WTC11 (cell line): ENCODE measurements at regions not wholly inside any gene's neighbourhood (a gene's known extent, or its start where the extent isn't known, plus 50 kb on each side); places are given as distances from the start of the nearest gene placed in this dataset.

ENCODE experiments used
- ATAC-seq: fragments of 200-7000 bp; cut with Tn5 transposase; 2 replicates; pipeline ENCODE4 v1.10.0; 2021; ENCODE audit warnings: mild to moderate bottlenecking, moderate library complexity
- CTCF ChIA-PET: fragments of 300-600 bp; sonication (Branson Sonifier 250); formaldehyde crosslinking; loops from one replicate; lab custom pipeline; 2021; ENCODE audit warnings: antibody characterized with exemption; lab: Charles Lee
- POLR2A ChIA-PET: fragments of 350-600 bp; sonication (Branson Sonifier 250); formaldehyde crosslinking; loops from one replicate; lab custom pipeline; 2021; ENCODE audit warnings: antibody characterized with exemption; lab: Charles Lee
- DNase-seq: peaks from one replicate; pipeline ENCODE4 v3.0.0; 2021; ENCODE audit warnings: low spot score
- H3K27ac Mint-ChIP-seq: 2 replicates; pipeline ENCODE4 v1.8.0; 2021; ENCODE audit warnings: mixed read lengths
- H3K27me3 Mint-ChIP-seq: 2 replicates; pipeline ENCODE4 v1.8.0; 2021; ENCODE audit warnings: low read depth, mild to moderate bottlenecking, moderate library complexity, mixed read lengths
- H3K36me3 Mint-ChIP-seq: 2 replicates; pipeline ENCODE4 v1.8.0; 2021; ENCODE audit warnings: mixed read lengths
- H3K4me1 Mint-ChIP-seq: 2 replicates; pipeline ENCODE4 v1.8.0; 2022; ENCODE audit warnings: mixed read lengths
- H3K4me3 Mint-ChIP-seq: 2 replicates; pipeline ENCODE4 v1.8.0; 2021; ENCODE audit warnings: mild to moderate bottlenecking, moderate library complexity, mixed read lengths
- H3K9me3 Mint-ChIP-seq: 2 replicates; pipeline ENCODE4 v1.8.0; 2021; ENCODE audit warnings: mixed read lengths
- ATF2 ChIP-seq: sonication (generic); formaldehyde crosslinking; IDR thresholded peaks from 2 replicates; pipeline ENCODE4 v1.8.1; 2022; ENCODE audit warnings: low read depth, missing genetic modification reagents, borderline replicate concordance
- FOXK1 ChIP-seq: sonication (generic); formaldehyde crosslinking; IDR thresholded peaks from 2 replicates; pipeline ENCODE4 v1.8.0; 2022; ENCODE audit warnings: mild to moderate bottlenecking, moderate library complexity, missing genetic modification reagents
- GABPB1 ChIP-seq: sonication (generic); formaldehyde crosslinking; IDR thresholded peaks from 2 replicates; pipeline ENCODE4 v1.8.1; 2023; ENCODE audit warnings: mild to moderate bottlenecking, missing genetic modification reagents
- HMGXB4 ChIP-seq: sonication (generic); formaldehyde crosslinking; IDR thresholded peaks from 2 replicates; pipeline ENCODE4 v1.8.1; 2023; ENCODE audit warnings: mild to moderate bottlenecking, moderate library complexity, missing genetic modification reagents
- TEAD1 ChIP-seq: sonication (generic); formaldehyde crosslinking; IDR thresholded peaks from 2 replicates; pipeline ENCODE4 v1.8.0; 2022; ENCODE audit warnings: mild to moderate bottlenecking, missing genetic modification reagents
- USF1 ChIP-seq: sonication (generic); formaldehyde crosslinking; IDR thresholded peaks from 2 replicates; pipeline ENCODE4 v1.8.0; 2022; ENCODE audit warnings: mild to moderate bottlenecking, missing genetic modification reagents
- ZBTB21 ChIP-seq: sonication (generic); formaldehyde crosslinking; IDR thresholded peaks from 2 replicates; pipeline ENCODE4 v1.8.1; 2023; ENCODE audit warnings: mild to moderate bottlenecking, missing genetic modification reagents, borderline replicate concordance
- ZBTB43 ChIP-seq: sonication (generic); formaldehyde crosslinking; IDR thresholded peaks from 2 replicates; pipeline ENCODE4 v1.8.1; 2023; ENCODE audit warnings: mild to moderate bottlenecking, missing genetic modification reagents
- ZNF532 ChIP-seq: fragments of 250-450 bp; sonication (Bioruptor Pico); IDR thresholded peaks from 2 replicates; pipeline ENCODE4 v1.9.0; 2021; ENCODE audit warnings: mild to moderate bottlenecking, borderline replicate concordance
- ZNF671 ChIP-seq: fragments of 250-450 bp; sonication (Bioruptor Pico); IDR thresholded peaks from 2 replicates; pipeline ENCODE4 v1.8.0; 2021; ENCODE audit warnings: mild to moderate bottlenecking

- TF ChIP-seq ZNF532 = no peak
- TF ChIP-seq TEAD1 (CRISPR knock-in tag) = no peak
These were observed 1526.3 kb downstream of the PLA2G4A start (continued) for GRCh38 chr1:188355082-188355481.

GRCh38 chr1:188355847-188356246 is 1527.1 kb downstream of the PLA2G4A start:
- H3K4me3 Mint-ChIP-seq = no peak overlapping the region
- ChIA-PET CTCF (no interaction called here), POLR2A (no interaction called here)
- peaks cover 43% of the 10 kb centered on the region for H3K9me3 Mint-ChIP-seq
- peaks cover 2% of the 10 kb centered on the region; the same call in 1 of the 2 replicates for H3K36me3 Mint-ChIP-seq
- no peak overlapping the region for H3K27ac Mint-ChIP-seq
- TF ChIP-seq ZNF532 (no peak), USF1 (CRISPR knock-in tag) (no peak), ZNF671 (no peak), FOXK1 (no peak), HMGXB4 (CRISPR knock-in tag) (no peak), ATF2 (no peak), GABPB1 (CRISPR knock-in tag) (no peak), ZBTB43 (CRISPR knock-in tag) (no peak), ZBTB21 (CRISPR knock-in tag) (no peak)
- ATAC-seq = no peak
- no peaks in the 10 kb centered on the region for H3K27me3 Mint-ChIP-seq
- no peak for DNase-seq
- no peaks in the 10 kb centered on the region for H3K4me1 Mint-ChIP-seq
